ENCODE measurements at regions not wholly inside any gene's neighbourhood (a gene's known extent, or its start where the extent isn't known, plus 50 kb on each side); places are given as distances from the start of the nearest gene placed in this dataset.

- TF ChIP-seq, protein P1, sequence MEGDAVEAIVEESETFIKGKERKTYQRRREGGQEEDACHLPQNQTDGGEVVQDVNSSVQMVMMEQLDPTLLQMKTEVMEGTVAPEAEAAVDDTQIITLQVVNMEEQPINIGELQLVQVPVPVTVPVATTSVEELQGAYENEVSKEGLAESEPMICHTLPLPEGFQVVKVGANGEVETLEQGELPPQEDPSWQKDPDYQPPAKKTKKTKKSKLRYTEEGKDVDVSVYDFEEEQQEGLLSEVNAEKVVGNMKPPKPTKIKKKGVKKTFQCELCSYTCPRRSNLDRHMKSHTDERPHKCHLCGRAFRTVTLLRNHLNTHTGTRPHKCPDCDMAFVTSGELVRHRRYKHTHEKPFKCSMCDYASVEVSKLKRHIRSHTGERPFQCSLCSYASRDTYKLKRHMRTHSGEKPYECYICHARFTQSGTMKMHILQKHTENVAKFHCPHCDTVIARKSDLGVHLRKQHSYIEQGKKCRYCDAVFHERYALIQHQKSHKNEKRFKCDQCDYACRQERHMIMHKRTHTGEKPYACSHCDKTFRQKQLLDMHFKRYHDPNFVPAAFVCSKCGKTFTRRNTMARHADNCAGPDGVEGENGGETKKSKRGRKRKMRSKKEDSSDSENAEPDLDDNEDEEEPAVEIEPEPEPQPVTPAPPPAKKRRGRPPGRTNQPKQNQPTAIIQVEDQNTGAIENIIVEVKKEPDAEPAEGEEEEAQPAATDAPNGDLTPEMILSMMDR (conservative IDR thresholded peaks at IDR 0.05; ENCODE audit: low read length), result no peak
- TF ChIP-seq EZH2phosphoT487 (IDR thresholded peaks at IDR 0.05; ENCODE audit: borderline replicate concordance, low read depth, low read length), result no peak
Measured at GRCh38 chr5:112648264-112648663, 89.4 kb upstream of the APC start.

Data from OCI-LY7 (cell line).